ENCODE measurements at regions not wholly inside any gene's neighbourhood (a gene's known extent, or its start where the extent isn't known, plus 50 kb on each side); places are given as distances from the start of the nearest gene placed in this dataset.

GRCh38 chr12:19912991-19913390, 455.3 kb upstream of the PDE3A start:
- TF ChIP-seq CTCF (IDR thresholded peaks at IDR 0.05; ENCODE audit: low read depth, low read length, poor library complexity, severe bottlenecking) (no peak), EZH2phosphoT487 (IDR thresholded peaks at IDR 0.05; ENCODE audit: borderline replicate concordance, low read length) (no peak)
